ENCODE measurements at regions not wholly inside any gene's neighbourhood (a gene's known extent, or its start where the extent isn't known, plus 50 kb on each side); places are given as distances from the start of the nearest gene placed in this dataset.
"Not testable (repeated sequence)": the region's sequence is repeated elsewhere in the genome, so short reads cannot be mapped to it uniquely, and the experiment has no call there.

- peaks cover 4% of the 10 kb centered on the region for H3K36me3 Mint-ChIP-seq (ENCODE audit: low read depth)
- H3K9me3 ChIP-seq (ENCODE audit: control insufficient read depth, low read length, poor library complexity, severe bottlenecking) = no peaks in the 10 kb centered on the region
- H3K27ac Mint-ChIP-seq = no peak overlapping the region
- ATAC-seq (no peak), DNase-seq (no peak)
- H3K4me3 Mint-ChIP-seq = no peak overlapping the region
- H3K4me1 Mint-ChIP-seq = no peaks in the 10 kb centered on the region
- H3K27me3 Mint-ChIP-seq = no peaks in the 10 kb centered on the region
Observed at GRCh38 chr1:192888574-192888973, 79.7 kb downstream of the RGS2 start.

- no peak overlapping the region for H3K4me3 Mint-ChIP-seq
- ATAC-seq = no peak
- no peaks in the 10 kb centered on the region for H3K4me1 Mint-ChIP-seq
- peaks cover 4% of the 10 kb centered on the region for H3K36me3 Mint-ChIP-seq (ENCODE audit: low read depth)
- no peak for DNase-seq
- no peaks in the 10 kb centered on the region for H3K27me3 Mint-ChIP-seq
- no peak overlapping the region for H3K27ac Mint-ChIP-seq
- H3K9me3 ChIP-seq (ENCODE audit: control insufficient read depth, low read length, poor library complexity, severe bottlenecking) = no peaks in the 10 kb centered on the region
Observed at GRCh38 chr1:192889082-192889481, 80.2 kb downstream of the RGS2 start.

- no peaks in the 10 kb centered on the region for H3K27me3 Mint-ChIP-seq
- no peaks in the 10 kb centered on the region for H3K9me3 ChIP-seq (ENCODE audit: control insufficient read depth, low read length, poor library complexity, severe bottlenecking)
- peaks cover 4% of the 10 kb centered on the region for H3K36me3 Mint-ChIP-seq (ENCODE audit: low read depth)
- H3K4me3 Mint-ChIP-seq = no peak overlapping the region
- ATAC-seq (no peak), DNase-seq (no peak)
- H3K27ac Mint-ChIP-seq = no peak overlapping the region
- no peaks in the 10 kb centered on the region for H3K4me1 Mint-ChIP-seq
Observed at GRCh38 chr1:192890134-192890533, 81.3 kb downstream of the RGS2 start.

- no peaks in the 10 kb centered on the region for H3K27me3 Mint-ChIP-seq
- DNase-seq = no peak
- no peak overlapping the region for H3K27ac Mint-ChIP-seq
- H3K9me3 ChIP-seq (ENCODE audit: control insufficient read depth, low read length, poor library complexity, severe bottlenecking) = no peaks in the 10 kb centered on the region
- H3K36me3 Mint-ChIP-seq (ENCODE audit: low read depth) = peaks cover 4% of the 10 kb centered on the region
- H3K4me3 Mint-ChIP-seq = no peak overlapping the region
- no peaks in the 10 kb centered on the region for H3K4me1 Mint-ChIP-seq
- ATAC-seq = no peak
Observed at GRCh38 chr1:192892934-192893333, 84.1 kb downstream of the RGS2 start.

- not testable (repeated sequence) for H3K4me1 Mint-ChIP-seq; DNase-seq; ATAC-seq; H3K27ac Mint-ChIP-seq; H3K9me3 ChIP-seq (ENCODE audit: control insufficient read depth, low read length, poor library complexity, severe bottlenecking); H3K27me3 Mint-ChIP-seq; H3K36me3 Mint-ChIP-seq (ENCODE audit: low read depth); H3K4me3 Mint-ChIP-seq
Observed at GRCh38 chr1:192895487-192895886, 86.6 kb downstream of the RGS2 start.

- H3K27ac Mint-ChIP-seq = no peak overlapping the region
- ATAC-seq = no peak
- DNase-seq = no peak
- H3K4me1 Mint-ChIP-seq = no peaks in the 10 kb centered on the region
- H3K27me3 Mint-ChIP-seq = no peaks in the 10 kb centered on the region
- peaks cover 4% of the 10 kb centered on the region for H3K36me3 Mint-ChIP-seq (ENCODE audit: low read depth)
- H3K9me3 ChIP-seq (ENCODE audit: control insufficient read depth, low read length, poor library complexity, severe bottlenecking) = no peaks in the 10 kb centered on the region
- no peak overlapping the region for H3K4me3 Mint-ChIP-seq
Observed at GRCh38 chr1:192896376-192896775, 87.5 kb downstream of the RGS2 start.

- no peak for ATAC-seq
- no peaks in the 10 kb centered on the region for H3K36me3 Mint-ChIP-seq (ENCODE audit: low read depth)
Observed at GRCh38 chr1:192901500-192901899, 92.7 kb downstream of the RGS2 start.

GRCh38 chr1:192903142-192903541 lies 94.3 kb downstream of the RGS2 start:
- no peak for DNase-seq
- no peak overlapping the region for H3K27ac Mint-ChIP-seq
- H3K27me3 Mint-ChIP-seq = peaks cover 7% of the 10 kb centered on the region
- no peaks in the 10 kb centered on the region for H3K36me3 Mint-ChIP-seq (ENCODE audit: low read depth)
- H3K4me1 Mint-ChIP-seq = peaks cover 4% of the 10 kb centered on the region
- H3K4me3 Mint-ChIP-seq = no peak overlapping the region
- no peaks in the 10 kb centered on the region for H3K9me3 ChIP-seq (ENCODE audit: control insufficient read depth, low read length, poor library complexity, severe bottlenecking)
- no peak for ATAC-seq

More at GRCh38 chr1:192901500-192901899, 92.7 kb downstream of the RGS2 start:
- no peak overlapping the region for H3K4me3 Mint-ChIP-seq
- H3K9me3 ChIP-seq (ENCODE audit: control insufficient read depth, low read length, poor library complexity, severe bottlenecking) = no peaks in the 10 kb centered on the region
- peaks cover 2% of the 10 kb centered on the region for H3K27me3 Mint-ChIP-seq
- DNase-seq = no peak
- H3K4me1 Mint-ChIP-seq = peaks cover 2% of the 10 kb centered on the region
- H3K27ac Mint-ChIP-seq = no peak overlapping the region

GRCh38 chr1:192904438-192904895 lies 95.6 kb downstream of the RGS2 start:
- Mint-ChIP-seq H3K36me3 (ENCODE audit: low read depth) (peaks cover 3% of the 10 kb centered on the region), H3K27me3 (peaks cover 7% of the 10 kb centered on the region), H3K4me1 (peaks cover 4% of the 10 kb centered on the region), H3K4me3 (no peak overlapping the region), H3K27ac (no peak overlapping the region)
- H3K9me3 ChIP-seq (ENCODE audit: control insufficient read depth, low read length, poor library complexity, severe bottlenecking) = no peaks in the 10 kb centered on the region
- no peak for DNase-seq
- ATAC-seq = no peak

- no peak overlapping the region for H3K4me3 Mint-ChIP-seq
- H3K27ac Mint-ChIP-seq = no peak overlapping the region
- peaks cover 3% of the 10 kb centered on the region for H3K36me3 Mint-ChIP-seq (ENCODE audit: low read depth)
- H3K9me3 ChIP-seq (ENCODE audit: control insufficient read depth, low read length, poor library complexity, severe bottlenecking) = no peaks in the 10 kb centered on the region
- DNase-seq (no peak), ATAC-seq (no peak)
- H3K4me1 Mint-ChIP-seq = peaks cover 4% of the 10 kb centered on the region
- peaks cover 7% of the 10 kb centered on the region for H3K27me3 Mint-ChIP-seq
Observed at GRCh38 chr1:192905049-192905448, 96.2 kb downstream of the RGS2 start.

GRCh38 chr1:192906334-192906733 lies 97.5 kb downstream of the RGS2 start:
- DNase-seq (no peak), ATAC-seq (no peak)
- peaks cover 4% of the 10 kb centered on the region for H3K4me1 Mint-ChIP-seq
- peaks cover 3% of the 10 kb centered on the region for H3K36me3 Mint-ChIP-seq (ENCODE audit: low read depth)
- H3K4me3 Mint-ChIP-seq = no peak overlapping the region
- H3K27me3 Mint-ChIP-seq = peaks cover 7% of the 10 kb centered on the region
- no peak overlapping the region for H3K27ac Mint-ChIP-seq
- no peaks in the 10 kb centered on the region for H3K9me3 ChIP-seq (ENCODE audit: control insufficient read depth, low read length, poor library complexity, severe bottlenecking)

- Mint-ChIP-seq H3K4me1 (peaks cover 2% of the 10 kb centered on the region), H3K27ac (no peak overlapping the region), H3K4me3 (no peak overlapping the region), H3K36me3 (ENCODE audit: low read depth) (peaks cover 3% of the 10 kb centered on the region), H3K27me3 (peaks cover 7% of the 10 kb centered on the region)
- no peak for DNase-seq
- H3K9me3 ChIP-seq (ENCODE audit: control insufficient read depth, low read length, poor library complexity, severe bottlenecking) = no peaks in the 10 kb centered on the region
- ATAC-seq = no peak
Observed at GRCh38 chr1:192907545-192908243, 98.9 kb downstream of the RGS2 start.

- H3K27ac Mint-ChIP-seq; ATAC-seq; DNase-seq; H3K36me3 Mint-ChIP-seq (ENCODE audit: low read depth); H3K4me3 Mint-ChIP-seq; H3K27me3 Mint-ChIP-seq; H3K9me3 ChIP-seq (ENCODE audit: control insufficient read depth, low read length, poor library complexity, severe bottlenecking); H3K4me1 Mint-ChIP-seq: not testable (repeated sequence)
Observed at GRCh38 chr1:192911896-192912656, 103.2 kb downstream of the RGS2 start.

- ATAC-seq (no peak), DNase-seq (no peak)
- H3K9me3 ChIP-seq (ENCODE audit: control insufficient read depth, low read length, poor library complexity, severe bottlenecking) = no peaks in the 10 kb centered on the region
- no peak overlapping the region for H3K27ac Mint-ChIP-seq
- peaks cover 3% of the 10 kb centered on the region for H3K36me3 Mint-ChIP-seq (ENCODE audit: low read depth)
- no peaks in the 10 kb centered on the region for H3K4me1 Mint-ChIP-seq
- H3K27me3 Mint-ChIP-seq = no peaks in the 10 kb centered on the region
- no peak overlapping the region for H3K4me3 Mint-ChIP-seq
Observed at GRCh38 chr1:192913683-192914082, 104.8 kb downstream of the RGS2 start.

Measured in T-helper 17 cell (primary cell).